Body of pancreas (tissue), 4 donors: ENCODE measurements at regions not wholly inside any gene's neighbourhood (a gene's known extent, or its start where the extent isn't known, plus 50 kb on each side); places are given as distances from the start of the nearest gene placed in this dataset.
A peak's percentile ranks its signal among the peaks of the same experiment; 100 is the strongest.

Experiments used
- POLR2A ChIP-seq, 3 donors: fragments of 450-650 bp; IDR thresholded peaks; one replicate each; pipeline ENCODE4 v1.6.1; 2016; ENCODE audit warnings: antibody characterized with exemption in 3 of 3, mild to moderate bottlenecking in 2 of 3
- TF ChIP-seq, protein P1 (sequence below), 7 experiments: fragments of 450-650 bp in 4 of 7; fragments of 200-600 bp in 3 of 7; sonication (generic) in 3 of 7; IDR thresholded peaks; one replicate each; pipeline ENCODE4 v1.5.1; 2016 to 2019; ENCODE audit warnings: antibody characterized with exemption in 7 of 7

DNA sequence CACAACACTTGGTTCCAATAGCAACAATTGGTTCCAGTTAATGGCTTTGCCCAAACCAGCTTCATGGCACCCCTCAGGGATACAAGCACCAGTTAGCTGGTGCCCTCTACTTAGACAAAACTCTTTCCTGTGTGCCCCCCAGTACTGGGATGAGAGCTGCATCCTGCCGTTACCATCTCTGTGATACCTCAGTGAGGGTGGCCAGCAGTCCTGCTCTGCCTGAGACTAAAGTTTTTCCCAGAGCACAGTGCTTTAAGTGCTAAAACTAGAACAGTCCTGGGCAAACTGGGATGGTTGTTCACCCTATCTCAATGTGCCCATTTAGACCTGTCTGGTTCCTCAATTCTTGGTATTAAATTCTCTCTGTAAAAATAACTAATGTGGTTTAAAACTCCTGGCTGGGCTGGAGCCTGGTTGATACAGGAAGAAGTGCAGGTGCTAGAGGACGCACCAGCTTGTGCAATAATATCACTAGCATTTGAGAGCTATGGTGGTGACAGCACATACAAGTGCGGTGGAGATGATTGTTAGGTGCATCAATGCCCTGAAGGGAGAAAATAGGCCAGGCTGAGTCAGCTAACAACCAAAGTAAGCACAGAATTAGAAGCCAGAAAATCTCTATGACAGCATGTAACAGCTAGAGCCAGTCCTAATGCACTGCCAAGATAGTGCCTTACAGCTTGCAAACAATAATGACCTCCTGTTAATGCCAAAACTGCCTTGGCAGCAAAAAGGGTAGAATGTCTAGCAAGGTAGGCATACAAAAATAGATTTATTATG, 179.8 kb upstream of the GALNT2 start:
- TF ChIP-seq, protein P1, sequence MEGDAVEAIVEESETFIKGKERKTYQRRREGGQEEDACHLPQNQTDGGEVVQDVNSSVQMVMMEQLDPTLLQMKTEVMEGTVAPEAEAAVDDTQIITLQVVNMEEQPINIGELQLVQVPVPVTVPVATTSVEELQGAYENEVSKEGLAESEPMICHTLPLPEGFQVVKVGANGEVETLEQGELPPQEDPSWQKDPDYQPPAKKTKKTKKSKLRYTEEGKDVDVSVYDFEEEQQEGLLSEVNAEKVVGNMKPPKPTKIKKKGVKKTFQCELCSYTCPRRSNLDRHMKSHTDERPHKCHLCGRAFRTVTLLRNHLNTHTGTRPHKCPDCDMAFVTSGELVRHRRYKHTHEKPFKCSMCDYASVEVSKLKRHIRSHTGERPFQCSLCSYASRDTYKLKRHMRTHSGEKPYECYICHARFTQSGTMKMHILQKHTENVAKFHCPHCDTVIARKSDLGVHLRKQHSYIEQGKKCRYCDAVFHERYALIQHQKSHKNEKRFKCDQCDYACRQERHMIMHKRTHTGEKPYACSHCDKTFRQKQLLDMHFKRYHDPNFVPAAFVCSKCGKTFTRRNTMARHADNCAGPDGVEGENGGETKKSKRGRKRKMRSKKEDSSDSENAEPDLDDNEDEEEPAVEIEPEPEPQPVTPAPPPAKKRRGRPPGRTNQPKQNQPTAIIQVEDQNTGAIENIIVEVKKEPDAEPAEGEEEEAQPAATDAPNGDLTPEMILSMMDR (IDR thresholded peaks at IDR 0.05): peak in 1 of 7 experiments; percentile 2
- TF ChIP-seq POLR2A (IDR thresholded peaks at IDR 0.05): no peak
